Ascending aorta (tissue), 2 donors: ENCODE measurements at regions not wholly inside any gene's neighbourhood (a gene's known extent, or its start where the extent isn't known, plus 50 kb on each side); places are given as distances from the start of the nearest gene placed in this dataset.
"Not testable (repeated sequence)": the region's sequence is repeated elsewhere in the genome, so short reads cannot be mapped to it uniquely, and the experiment has no call there.

Experiments
- DNase-seq, 2 donors: peaks; one replicate each; pipeline ENCODE4 v3.0.0-alpha.2; 2019; ENCODE audit warnings: low spot score in 2 of 2
- H3K27ac ChIP-seq, 2 donors: fragments of 200-600 bp; sonication (generic); one replicate each; pipeline ENCODE4 v1.5.1; 2016 to 2017; ENCODE audit warnings: mild to moderate bottlenecking in 1 of 2
- H3K27me3 ChIP-seq: fragments of 200-600 bp; sonication (generic); one replicate; pipeline ENCODE4 v1.5.1; 2017
- H3K36me3 ChIP-seq, 2 donors: fragments of 200-600 bp; sonication (generic); one replicate each; pipeline ENCODE4 v1.5.1; 2016
- H3K4me1 ChIP-seq, 2 donors: fragments of 200-600 bp; sonication (generic); one replicate each; pipeline ENCODE4 v1.5.1; 2016 to 2017; ENCODE audit warnings: mild to moderate bottlenecking in 1 of 2
- H3K4me3 ChIP-seq, 2 donors: fragments of 200-600 bp; sonication (generic); one replicate each; pipeline ENCODE4 v1.5.1; 2016 to 2017; ENCODE audit warnings: mild to moderate bottlenecking in 1 of 2
- H3K9me3 ChIP-seq, 2 donors: fragments of 200-600 bp; sonication (generic); one replicate each; pipeline ENCODE4 v1.5.1; 2016
- intact Hi-C: fragments of 100-400 bp; cut with DNase I; formaldehyde crosslinking; loops from one replicate; pipeline ENCODE4 v1.15.1; 2023
- TF ChIP-seq, protein P1 (sequence below), 3 experiments: fragments of 200-600 bp in 2 of 3; fragments of 450-650 bp in 1 of 3; sonication (generic) in 2 of 3; IDR thresholded peaks; one replicate each; pipeline ENCODE4 v1.5.1; 2016 to 2019; ENCODE audit warnings: antibody characterized with exemption in 3 of 3, mild to moderate bottlenecking in 1 of 3, moderate library complexity in 1 of 3

DNA sequence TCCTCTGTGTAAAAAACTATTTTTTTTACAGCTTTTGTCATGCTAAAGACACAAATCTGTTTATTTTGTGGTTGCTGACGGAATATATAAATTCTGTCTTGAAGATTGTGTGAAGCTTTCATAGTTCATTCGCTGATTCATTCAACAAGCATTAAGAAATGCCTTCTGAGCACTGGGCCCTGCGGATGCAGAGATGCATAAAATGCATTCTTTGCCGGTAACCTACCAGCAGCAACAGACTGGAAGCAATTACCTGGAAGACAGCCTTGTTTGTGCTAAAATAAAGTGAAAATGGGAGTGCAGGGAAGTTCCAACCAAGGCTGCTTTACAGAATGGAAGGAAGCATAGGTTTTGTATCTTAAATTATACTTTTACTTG lies 119.7 kb downstream of the PMAIP1 start:
- no peaks in the 10 kb centered on the region for H3K9me3 ChIP-seq
- intact Hi-C loops: no loop called here
- TF ChIP-seq, protein P1, sequence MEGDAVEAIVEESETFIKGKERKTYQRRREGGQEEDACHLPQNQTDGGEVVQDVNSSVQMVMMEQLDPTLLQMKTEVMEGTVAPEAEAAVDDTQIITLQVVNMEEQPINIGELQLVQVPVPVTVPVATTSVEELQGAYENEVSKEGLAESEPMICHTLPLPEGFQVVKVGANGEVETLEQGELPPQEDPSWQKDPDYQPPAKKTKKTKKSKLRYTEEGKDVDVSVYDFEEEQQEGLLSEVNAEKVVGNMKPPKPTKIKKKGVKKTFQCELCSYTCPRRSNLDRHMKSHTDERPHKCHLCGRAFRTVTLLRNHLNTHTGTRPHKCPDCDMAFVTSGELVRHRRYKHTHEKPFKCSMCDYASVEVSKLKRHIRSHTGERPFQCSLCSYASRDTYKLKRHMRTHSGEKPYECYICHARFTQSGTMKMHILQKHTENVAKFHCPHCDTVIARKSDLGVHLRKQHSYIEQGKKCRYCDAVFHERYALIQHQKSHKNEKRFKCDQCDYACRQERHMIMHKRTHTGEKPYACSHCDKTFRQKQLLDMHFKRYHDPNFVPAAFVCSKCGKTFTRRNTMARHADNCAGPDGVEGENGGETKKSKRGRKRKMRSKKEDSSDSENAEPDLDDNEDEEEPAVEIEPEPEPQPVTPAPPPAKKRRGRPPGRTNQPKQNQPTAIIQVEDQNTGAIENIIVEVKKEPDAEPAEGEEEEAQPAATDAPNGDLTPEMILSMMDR (IDR thresholded peaks at IDR 0.05): no peak
- H3K4me1 ChIP-seq: no peaks in the 10 kb centered on the region
- no peak overlapping the region for H3K27ac ChIP-seq
- H3K27me3 ChIP-seq: no peaks in the 10 kb centered on the region
- DNase-seq: no peak
- no peaks in the 10 kb centered on the region for H3K36me3 ChIP-seq
- H3K4me3 ChIP-seq: no peak overlapping the region

- no peak for DNase-seq
- intact Hi-C loops: no loop called here
- no peaks in the 10 kb centered on the region for H3K27me3 ChIP-seq
- no peaks in the 10 kb centered on the region for H3K4me1 ChIP-seq
- TF ChIP-seq, protein P1 (IDR thresholded peaks at IDR 0.05): no peak
- no peak overlapping the region for H3K4me3 ChIP-seq
- no peaks in the 10 kb centered on the region for H3K36me3 ChIP-seq
- H3K27ac ChIP-seq: no peak overlapping the region
- H3K9me3 ChIP-seq: no peaks in the 10 kb centered on the region
Measured at GRCh38 chr18:60018618-60019462, 119.0 kb downstream of the PMAIP1 start.

- H3K36me3 ChIP-seq, H3K27ac ChIP-seq, H3K4me1 ChIP-seq, intact Hi-C loops, H3K9me3 ChIP-seq, H3K27me3 ChIP-seq, DNase-seq, H3K4me3 ChIP-seq: not testable (repeated sequence)
Measured at GRCh38 chr18:60018134-60018533, 118.3 kb downstream of the PMAIP1 start.

- no peaks in the 10 kb centered on the region for H3K4me1 ChIP-seq
- no peaks in the 10 kb centered on the region for H3K27me3 ChIP-seq
- H3K4me3 ChIP-seq: no peak overlapping the region
- intact Hi-C loops: no loop called here
- no peak for DNase-seq
- no peaks in the 10 kb centered on the region for H3K9me3 ChIP-seq
- H3K36me3 ChIP-seq: no peaks in the 10 kb centered on the region
- TF ChIP-seq, protein P1 (IDR thresholded peaks at IDR 0.05): no peak
- no peak overlapping the region for H3K27ac ChIP-seq
Measured at GRCh38 chr18:60017371-60017770, 117.6 kb downstream of the PMAIP1 start.

- H3K4me1 ChIP-seq, intact Hi-C loops, H3K4me3 ChIP-seq, H3K36me3 ChIP-seq, H3K9me3 ChIP-seq, DNase-seq, H3K27me3 ChIP-seq, H3K27ac ChIP-seq: not testable (repeated sequence)
Measured at GRCh38 chr18:60015826-60016225, 116.0 kb downstream of the PMAIP1 start.

DNA sequence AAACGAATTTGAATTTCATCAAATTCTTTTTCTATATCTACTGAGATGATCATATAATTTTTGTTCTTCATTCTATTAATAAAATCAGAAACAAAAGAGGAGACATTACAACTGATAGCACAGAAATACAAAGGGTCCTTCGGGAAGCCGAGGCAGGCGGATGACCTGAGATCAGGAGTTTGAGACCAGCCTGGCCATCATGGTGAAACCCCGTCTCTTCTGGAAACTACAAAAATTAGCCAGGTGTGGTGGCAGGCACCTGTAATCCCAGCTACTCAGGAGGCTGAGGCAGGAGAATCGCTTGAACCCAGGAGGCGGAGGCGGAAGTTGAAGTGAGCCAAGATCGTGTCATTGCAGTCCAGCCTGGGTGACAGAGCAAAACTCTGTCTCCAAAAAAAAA lies 113.4 kb downstream of the PMAIP1 start:
- H3K36me3 ChIP-seq: not testable (repeated sequence)

DNA sequence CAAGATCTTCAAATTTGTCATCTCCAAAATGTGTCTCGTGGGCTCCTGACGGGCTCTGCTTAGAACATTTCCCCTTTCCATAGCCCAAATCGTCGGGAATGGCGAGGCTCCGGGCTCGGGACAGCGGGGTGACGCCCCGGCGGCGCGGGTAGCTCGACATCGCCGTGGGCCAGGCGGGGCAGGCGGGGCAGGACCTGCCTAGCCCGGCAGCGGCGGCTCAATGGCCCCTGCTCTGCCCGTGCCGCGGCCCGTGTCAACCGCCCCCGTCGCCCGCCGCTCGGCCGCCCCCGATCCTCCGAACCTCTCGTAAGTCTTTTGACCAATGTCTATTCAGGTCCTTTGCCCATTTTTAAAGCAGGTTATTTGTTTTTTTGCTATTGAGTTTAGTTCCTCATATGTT lies 111.2 kb downstream of the PMAIP1 start:
- no peak for DNase-seq
- Histone ChIP-seq H3K36me3 (no peaks in the 10 kb centered on the region), H3K4me3 (no peak overlapping the region), H3K4me1 (no peaks in the 10 kb centered on the region), H3K27me3 (no peaks in the 10 kb centered on the region), H3K27ac (no peak overlapping the region), H3K9me3 (no peaks in the 10 kb centered on the region)
- intact Hi-C loops: no loop called here
- TF ChIP-seq, protein P1 (IDR thresholded peaks at IDR 0.05): no peak

More for the DNA sequence above, 113.4 kb downstream of the PMAIP1 start:
- DNase-seq, H3K4me1 ChIP-seq, H3K27me3 ChIP-seq, H3K4me3 ChIP-seq, intact Hi-C loops, H3K27ac ChIP-seq, H3K9me3 ChIP-seq: not testable (repeated sequence)
